Activated naive CD8-positive, alpha-beta T cell (primary cell): ENCODE measurements at regions not wholly inside any gene's neighbourhood (a gene's known extent, or its start where the extent isn't known, plus 50 kb on each side); places are given as distances from the start of the nearest gene placed in this dataset.

Experiments used
- H3K27ac Mint-ChIP-seq: one replicate; pipeline ENCODE4 v1.8.0; 2021; ENCODE audit warnings: mixed read lengths
- H3K27me3 Mint-ChIP-seq: one replicate; pipeline ENCODE4 v1.8.0; 2021; ENCODE audit warnings: mixed read lengths
- H3K36me3 Mint-ChIP-seq: one replicate; pipeline ENCODE4 v1.8.0; 2021; ENCODE audit warnings: mixed read lengths
- H3K4me1 Mint-ChIP-seq: one replicate; pipeline ENCODE4 v1.8.0; 2021; ENCODE audit warnings: low read depth, mixed read lengths
- H3K4me3 Mint-ChIP-seq: one replicate; pipeline ENCODE4 v1.8.0; 2021; ENCODE audit warnings: mild to moderate bottlenecking, mixed read lengths
- H3K9me3 Mint-ChIP-seq: one replicate; pipeline ENCODE4 v1.8.0; 2021; ENCODE audit warnings: low read depth, mixed read lengths

GRCh38 chr2:84214455-84214854 lies 244.6 kb downstream of the SUCLG1 start:
- Mint-ChIP-seq H3K9me3 (no peaks in the 10 kb centered on the region), H3K4me1 (no peaks in the 10 kb centered on the region), H3K4me3 (no peak overlapping the region), H3K27me3 (peaks cover 9% of the 10 kb centered on the region), H3K27ac (no peak overlapping the region), H3K36me3 (no peaks in the 10 kb centered on the region)

DNA sequence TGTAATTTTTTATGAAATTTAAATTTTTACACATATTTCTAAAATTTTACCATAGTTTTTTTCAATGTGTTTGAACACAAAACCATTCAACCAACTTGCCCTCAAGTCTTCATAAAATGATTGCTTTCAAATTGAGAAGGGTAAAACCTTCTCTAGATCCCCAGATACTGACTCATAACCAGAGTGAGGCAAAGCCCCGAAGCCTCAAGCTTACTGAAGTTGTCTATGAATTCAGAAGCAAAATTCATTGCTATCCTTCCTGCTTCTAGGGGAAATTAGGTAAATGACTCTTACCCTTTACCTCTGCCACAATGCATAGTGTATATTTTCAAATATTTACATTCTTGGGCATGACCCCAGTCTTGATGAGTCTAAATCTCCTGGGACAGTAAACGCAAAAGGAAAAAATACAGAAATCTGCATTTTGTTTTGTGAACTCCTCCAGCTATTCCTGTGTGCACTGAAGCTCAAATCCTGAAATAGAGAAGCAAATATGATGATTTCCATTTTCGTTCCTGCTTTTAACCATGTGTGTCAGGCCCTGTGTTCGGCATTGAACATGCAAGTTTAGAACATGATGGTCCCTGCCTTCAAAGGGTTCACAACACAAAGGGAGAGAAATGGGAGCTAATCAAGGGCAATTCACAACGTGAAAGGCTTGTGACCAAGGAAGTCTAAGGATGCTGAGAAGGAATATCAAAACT lies 246.3 kb downstream of the SUCLG1 start:
- no peak overlapping the region for H3K27ac Mint-ChIP-seq
- H3K27me3 Mint-ChIP-seq, result peaks cover 12% of the 10 kb centered on the region
- no peak overlapping the region for H3K4me3 Mint-ChIP-seq
- no peaks in the 10 kb centered on the region for H3K36me3 Mint-ChIP-seq
- no peaks in the 10 kb centered on the region for H3K9me3 Mint-ChIP-seq
- H3K4me1 Mint-ChIP-seq, result no peaks in the 10 kb centered on the region

- Mint-ChIP-seq H3K4me3 (no peak overlapping the region), H3K4me1 (no peaks in the 10 kb centered on the region), H3K27ac (no peak overlapping the region), H3K36me3 (no peaks in the 10 kb centered on the region), H3K27me3 (peaks cover 13% of the 10 kb centered on the region), H3K9me3 (no peaks in the 10 kb centered on the region)
Observed at GRCh38 chr2:84209941-84210340, 249.1 kb downstream of the SUCLG1 start.

DNA sequence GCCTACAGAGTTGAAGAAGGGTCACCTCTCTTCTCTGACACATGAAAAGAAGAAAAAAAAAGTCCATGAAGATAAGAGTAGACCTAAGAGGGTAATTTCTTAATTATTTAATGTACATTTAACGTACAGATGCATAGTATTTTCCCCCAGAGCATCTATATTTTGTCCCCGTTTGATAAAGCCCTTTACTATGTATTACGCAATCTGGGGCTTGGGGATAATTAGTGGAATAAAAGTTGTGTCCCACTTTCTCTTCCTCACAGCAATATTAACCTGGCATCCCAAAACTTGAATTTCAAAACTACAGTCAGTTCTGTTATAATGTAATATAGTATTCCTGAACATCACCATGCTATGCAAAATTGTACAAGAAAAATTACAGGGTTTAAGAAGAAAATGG lies 254.1 kb downstream of the SUCLG1 start:
- no peak overlapping the region for H3K4me3 Mint-ChIP-seq
- H3K27ac Mint-ChIP-seq, result no peak overlapping the region
- no peaks in the 10 kb centered on the region for H3K36me3 Mint-ChIP-seq
- H3K9me3 Mint-ChIP-seq, result no peaks in the 10 kb centered on the region
- peaks cover 4% of the 10 kb centered on the region for H3K27me3 Mint-ChIP-seq
- no peaks in the 10 kb centered on the region for H3K4me1 Mint-ChIP-seq

GRCh38 chr2:84202166-84202565 lies 256.9 kb downstream of the SUCLG1 start:
- H3K36me3 Mint-ChIP-seq, result no peaks in the 10 kb centered on the region
- H3K4me3 Mint-ChIP-seq, result no peak overlapping the region
- H3K27me3 Mint-ChIP-seq, result peaks cover 3% of the 10 kb centered on the region
- H3K27ac Mint-ChIP-seq, result no peak overlapping the region
- H3K9me3 Mint-ChIP-seq, result no peaks in the 10 kb centered on the region
- H3K4me1 Mint-ChIP-seq, result no peaks in the 10 kb centered on the region

DNA sequence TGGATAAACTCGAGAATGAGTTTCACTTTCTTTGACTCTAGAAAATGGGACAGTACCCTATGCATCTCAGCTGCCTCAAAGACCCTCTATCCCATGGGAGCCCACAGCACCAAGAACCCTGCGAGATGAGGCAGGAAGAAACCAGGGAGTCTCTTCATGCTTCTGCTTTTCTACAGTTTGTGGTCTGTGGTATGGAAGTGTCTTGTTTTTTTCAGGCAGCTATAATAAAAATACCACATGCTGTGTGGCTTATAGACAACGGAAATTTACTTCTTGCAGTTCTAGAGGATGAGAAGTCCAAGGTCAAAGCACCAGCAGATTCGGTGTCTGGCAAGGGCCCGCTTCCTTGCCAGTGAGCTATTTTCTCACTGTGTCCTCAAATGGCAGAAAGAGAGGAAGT lies 257.9 kb downstream of the SUCLG1 start:
- no peak overlapping the region for H3K27ac Mint-ChIP-seq
- no peaks in the 10 kb centered on the region for H3K36me3 Mint-ChIP-seq
- H3K4me1 Mint-ChIP-seq, result no peaks in the 10 kb centered on the region
- peaks cover 3% of the 10 kb centered on the region for H3K27me3 Mint-ChIP-seq
- no peak overlapping the region for H3K4me3 Mint-ChIP-seq
- H3K9me3 Mint-ChIP-seq, result no peaks in the 10 kb centered on the region

GRCh38 chr2:84197901-84198300 lies 261.2 kb downstream of the SUCLG1 start:
- Mint-ChIP-seq H3K4me1 (no peaks in the 10 kb centered on the region), H3K9me3 (no peaks in the 10 kb centered on the region), H3K27me3 (peaks cover 4% of the 10 kb centered on the region), H3K4me3 (no peak overlapping the region), H3K36me3 (no peaks in the 10 kb centered on the region), H3K27ac (no peak overlapping the region)

- Mint-ChIP-seq H3K4me1 (no peaks in the 10 kb centered on the region), H3K27ac (no peak overlapping the region), H3K27me3 (peaks cover 4% of the 10 kb centered on the region), H3K4me3 (no peak overlapping the region), H3K9me3 (no peaks in the 10 kb centered on the region), H3K36me3 (no peaks in the 10 kb centered on the region)
Observed at GRCh38 chr2:84194949-84195644, 264.0 kb downstream of the SUCLG1 start.

DNA sequence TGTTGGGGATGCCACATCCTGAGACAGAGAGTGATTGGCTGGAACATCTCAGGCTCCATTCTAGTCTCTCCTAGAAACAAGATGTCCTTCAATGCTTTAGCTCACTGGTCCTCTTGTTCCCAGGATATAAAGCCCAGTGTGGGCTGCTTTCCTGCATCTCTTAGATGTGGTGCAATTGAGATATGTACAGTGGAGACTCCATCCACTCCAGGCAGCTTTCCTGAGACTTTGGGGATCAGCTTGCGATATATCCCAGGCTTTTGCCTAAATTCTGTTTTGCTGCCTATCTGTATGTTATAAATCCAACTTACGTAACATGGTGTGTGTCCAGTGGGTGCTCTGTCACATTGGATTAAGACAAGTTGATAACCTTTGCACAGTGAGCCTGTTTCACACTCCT lies 264.9 kb downstream of the SUCLG1 start:
- no peaks in the 10 kb centered on the region for H3K4me1 Mint-ChIP-seq
- no peak overlapping the region for H3K27ac Mint-ChIP-seq
- peaks cover 4% of the 10 kb centered on the region for H3K27me3 Mint-ChIP-seq
- no peaks in the 10 kb centered on the region for H3K36me3 Mint-ChIP-seq
- no peaks in the 10 kb centered on the region for H3K9me3 Mint-ChIP-seq
- no peak overlapping the region for H3K4me3 Mint-ChIP-seq

DNA sequence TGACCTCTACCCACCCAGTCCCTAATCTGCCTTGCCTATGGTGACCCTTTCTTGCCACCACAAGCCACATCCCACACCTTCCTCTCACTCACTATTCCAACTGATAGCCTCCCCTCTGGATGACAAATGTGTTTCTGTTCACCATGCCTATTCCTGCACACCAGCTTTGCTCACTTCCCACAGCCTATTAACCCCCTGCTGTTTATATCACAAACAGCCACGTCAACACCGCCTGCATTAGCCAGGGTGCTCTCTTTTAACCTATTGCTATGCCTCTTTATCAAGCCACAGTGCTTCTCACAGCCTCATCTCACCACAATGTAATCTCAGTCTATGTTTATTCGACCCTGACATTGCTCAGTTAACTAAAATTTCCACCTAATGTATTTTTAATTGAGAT lies 271.8 kb downstream of the SUCLG1 start:
- no peaks in the 10 kb centered on the region for H3K4me1 Mint-ChIP-seq
- no peaks in the 10 kb centered on the region for H3K27me3 Mint-ChIP-seq
- H3K36me3 Mint-ChIP-seq, result no peaks in the 10 kb centered on the region
- no peak overlapping the region for H3K4me3 Mint-ChIP-seq
- no peak overlapping the region for H3K27ac Mint-ChIP-seq
- no peaks in the 10 kb centered on the region for H3K9me3 Mint-ChIP-seq

DNA sequence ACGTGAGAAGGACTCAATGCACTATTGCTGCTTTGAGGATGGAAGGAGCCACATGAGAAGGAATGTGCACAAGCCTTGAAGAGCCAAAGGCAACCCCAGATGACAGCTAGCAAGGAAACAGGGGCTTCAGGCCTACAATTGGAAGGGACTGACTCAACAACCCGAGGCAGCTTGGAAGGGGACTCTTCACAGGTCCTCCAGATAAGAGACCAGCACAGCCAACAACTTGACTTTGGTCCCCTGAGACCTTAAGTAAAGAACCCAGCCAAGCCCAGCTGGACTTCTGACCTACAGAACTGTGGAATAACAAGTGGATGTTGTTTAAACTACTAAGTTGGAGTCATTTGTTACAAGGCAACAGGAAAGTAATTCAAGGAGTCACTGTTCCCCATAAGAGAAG lies 277.2 kb downstream of the SUCLG1 start:
- no peak overlapping the region for H3K27ac Mint-ChIP-seq
- no peaks in the 10 kb centered on the region for H3K36me3 Mint-ChIP-seq
- H3K9me3 Mint-ChIP-seq, result no peaks in the 10 kb centered on the region
- H3K4me3 Mint-ChIP-seq, result no peak overlapping the region
- no peaks in the 10 kb centered on the region for H3K27me3 Mint-ChIP-seq
- no peaks in the 10 kb centered on the region for H3K4me1 Mint-ChIP-seq

DNA sequence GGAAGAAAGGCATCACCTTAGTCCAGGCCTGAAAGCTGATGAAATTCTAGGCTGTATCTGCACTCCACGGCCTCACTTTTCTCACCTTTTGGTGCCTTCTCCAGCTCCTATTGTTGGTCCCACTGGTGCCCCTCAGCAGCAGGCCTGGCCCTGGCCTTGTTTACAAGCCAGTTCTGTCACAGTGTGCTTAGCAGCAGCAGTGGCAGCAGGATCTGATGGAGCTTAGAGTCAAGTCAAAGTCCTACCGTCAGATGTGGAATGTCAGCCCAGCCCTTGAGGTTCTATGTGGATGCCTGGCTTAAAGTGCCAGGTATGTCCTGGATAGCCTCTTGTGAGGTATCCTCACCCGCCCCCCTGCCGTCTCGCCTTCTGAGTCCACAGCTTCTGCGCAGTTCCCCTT lies 281.3 kb downstream of the SUCLG1 start:
- Mint-ChIP-seq H3K36me3 (no peaks in the 10 kb centered on the region), H3K4me1 (no peaks in the 10 kb centered on the region), H3K9me3 (no peaks in the 10 kb centered on the region), H3K4me3 (no peak overlapping the region), H3K27me3 (peaks cover 4% of the 10 kb centered on the region), H3K27ac (no peak overlapping the region)

GRCh38 chr2:84175970-84176369 lies 283.1 kb downstream of the SUCLG1 start:
- no peak overlapping the region for H3K27ac Mint-ChIP-seq
- no peaks in the 10 kb centered on the region for H3K36me3 Mint-ChIP-seq
- no peak overlapping the region for H3K4me3 Mint-ChIP-seq
- H3K27me3 Mint-ChIP-seq, result peaks cover 10% of the 10 kb centered on the region
- no peaks in the 10 kb centered on the region for H3K9me3 Mint-ChIP-seq
- H3K4me1 Mint-ChIP-seq, result no peaks in the 10 kb centered on the region

DNA sequence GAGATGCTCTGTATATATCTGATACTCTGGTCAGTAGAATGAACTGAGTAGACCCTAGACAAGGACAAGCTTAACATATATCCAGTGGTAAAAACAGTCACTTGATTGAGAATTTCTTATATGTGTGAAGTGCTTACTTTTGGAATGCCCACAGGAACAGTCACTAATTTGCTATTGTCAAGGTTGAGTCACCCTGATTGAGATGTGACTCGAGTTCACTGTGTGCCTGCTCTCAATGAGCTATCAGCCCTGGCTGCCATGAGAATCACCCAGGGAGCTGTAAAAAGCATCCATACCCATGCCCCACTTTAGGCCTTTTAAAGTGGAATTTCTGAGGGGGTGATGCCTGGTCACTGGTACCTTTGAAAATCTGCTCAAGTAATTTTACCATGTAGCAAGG lies 283.7 kb downstream of the SUCLG1 start:
- Mint-ChIP-seq H3K27me3 (peaks cover 10% of the 10 kb centered on the region), H3K4me3 (no peak overlapping the region), H3K36me3 (no peaks in the 10 kb centered on the region), H3K9me3 (no peaks in the 10 kb centered on the region), H3K27ac (no peak overlapping the region), H3K4me1 (no peaks in the 10 kb centered on the region)

- Mint-ChIP-seq H3K36me3 (no peaks in the 10 kb centered on the region), H3K4me1 (no peaks in the 10 kb centered on the region), H3K4me3 (no peak overlapping the region), H3K27me3 (peaks cover 13% of the 10 kb centered on the region), H3K9me3 (no peaks in the 10 kb centered on the region), H3K27ac (no peak overlapping the region)
Observed at GRCh38 chr2:84173041-84173440, 286.0 kb downstream of the SUCLG1 start.

DNA sequence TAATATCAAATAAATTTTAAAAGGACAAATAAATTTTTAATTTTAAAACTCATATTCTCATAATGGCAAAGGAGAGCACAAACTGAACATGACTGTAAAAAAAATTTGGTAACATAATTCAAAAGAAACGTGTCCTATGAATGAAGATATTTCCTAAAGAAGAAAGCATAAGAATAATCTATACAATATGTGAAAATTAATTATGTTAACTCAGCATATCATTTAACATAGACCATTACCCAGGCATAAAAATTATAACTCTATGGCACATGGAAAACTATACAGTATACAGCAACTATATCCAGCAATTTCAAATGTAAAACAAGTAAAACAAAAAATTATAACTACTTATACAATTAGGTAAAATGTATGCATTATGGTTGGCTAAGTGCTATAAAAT lies 288.1 kb downstream of the SUCLG1 start:
- Mint-ChIP-seq H3K27ac (no peak overlapping the region), H3K4me1 (no peaks in the 10 kb centered on the region), H3K27me3 (peaks cover 13% of the 10 kb centered on the region), H3K36me3 (no peaks in the 10 kb centered on the region), H3K4me3 (no peak overlapping the region), H3K9me3 (no peaks in the 10 kb centered on the region)
